Skeletal muscle tissue (tissue), 3 donors: ENCODE measurements at regions not wholly inside any gene's neighbourhood (a gene's known extent, or its start where the extent isn't known, plus 50 kb on each side); places are given as distances from the start of the nearest gene placed in this dataset.

Experiments used
- H3K27ac ChIP-seq: one replicate; pipeline ENCODE4 v1.7.0; 2013; ENCODE audit warnings: mild to moderate bottlenecking, low read depth, low read length, inconsistent platforms
- H3K27me3 ChIP-seq, 3 donors: one replicate each; pipeline ENCODE4 v1.7.0; 2013; ENCODE audit warnings: low read length in 3 of 3; ENCODE audit not compliant: control insufficient read depth in 3 of 3, insufficient read depth in 3 of 3
- H3K36me3 ChIP-seq, 3 donors: one replicate each; pipeline ENCODE4 v1.7.0; 2013; ENCODE audit warnings: low read length in 3 of 3; ENCODE audit not compliant: control insufficient read depth in 3 of 3, insufficient read depth in 3 of 3
- H3K4me1 ChIP-seq, 3 donors: one replicate each; pipeline ENCODE4 v1.7.0; 2013; ENCODE audit warnings: low read length in 3 of 3, mild to moderate bottlenecking in 3 of 3; ENCODE audit not compliant: control insufficient read depth in 3 of 3, insufficient read depth in 3 of 3
- H3K4me3 ChIP-seq, 3 donors: one replicate each; pipeline ENCODE4 v1.7.0; 2013; ENCODE audit warnings: low read length in 3 of 3
- H3K9ac ChIP-seq, 3 donors: one replicate each; pipeline ENCODE4 v1.7.0; 2013; ENCODE audit warnings: low read length in 3 of 3, mild to moderate bottlenecking in 3 of 3, moderate library complexity in 2 of 3, low read depth in 1 of 3
- H3K9me3 ChIP-seq, 3 donors: one replicate each; pipeline ENCODE4 v1.7.0; 2013; ENCODE audit warnings: low read length in 3 of 3; ENCODE audit not compliant: control insufficient read depth in 3 of 3
- donor health status: Osteomylitis.

DNA sequence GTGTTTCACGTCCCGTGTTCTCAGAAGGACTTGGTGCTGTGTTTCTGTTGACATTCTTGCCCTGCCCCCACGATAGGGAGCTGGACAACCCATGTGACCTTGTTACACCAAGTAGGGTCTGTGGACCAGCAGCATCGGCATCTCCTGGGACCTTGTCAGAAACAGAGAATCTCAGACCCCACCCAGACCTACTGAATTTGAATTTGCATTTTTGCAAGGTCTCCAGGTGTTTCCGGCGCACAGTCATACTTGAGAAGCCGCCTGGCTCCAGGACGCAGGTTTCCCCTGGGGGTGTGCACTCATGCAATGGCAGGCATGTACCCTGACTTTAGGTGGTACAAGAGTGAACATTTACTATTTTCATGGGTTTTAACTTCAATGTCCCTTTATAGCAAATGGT is 117.9 kb downstream of the TLE3 start:
- H3K4me1 ChIP-seq = no peaks in the 10 kb centered on the region
- peaks cover 10 to 28% (median 17%) of the 10 kb centered on the region in 3 donors for H3K27me3 ChIP-seq
- no peak overlapping the region for H3K9ac ChIP-seq
- no peak overlapping the region for H3K27ac ChIP-seq
- H3K36me3 ChIP-seq = no peaks in the 10 kb centered on the region
- H3K4me3 ChIP-seq = no peak overlapping the region
- H3K9me3 ChIP-seq = no peaks in the 10 kb centered on the region

- Histone ChIP-seq H3K36me3 (no peaks in the 10 kb centered on the region), H3K4me1 (no peaks in the 10 kb centered on the region), H3K9me3 (no peaks in the 10 kb centered on the region), H3K4me3 (no peak overlapping the region), H3K27me3 (peaks cover 10 to 28% (median 17%) of the 10 kb centered on the region in 3 donors), H3K9ac (no peak overlapping the region), H3K27ac (no peak overlapping the region)
Measured at GRCh38 chr15:69980341-69981059, 117.2 kb downstream of the TLE3 start.

DNA sequence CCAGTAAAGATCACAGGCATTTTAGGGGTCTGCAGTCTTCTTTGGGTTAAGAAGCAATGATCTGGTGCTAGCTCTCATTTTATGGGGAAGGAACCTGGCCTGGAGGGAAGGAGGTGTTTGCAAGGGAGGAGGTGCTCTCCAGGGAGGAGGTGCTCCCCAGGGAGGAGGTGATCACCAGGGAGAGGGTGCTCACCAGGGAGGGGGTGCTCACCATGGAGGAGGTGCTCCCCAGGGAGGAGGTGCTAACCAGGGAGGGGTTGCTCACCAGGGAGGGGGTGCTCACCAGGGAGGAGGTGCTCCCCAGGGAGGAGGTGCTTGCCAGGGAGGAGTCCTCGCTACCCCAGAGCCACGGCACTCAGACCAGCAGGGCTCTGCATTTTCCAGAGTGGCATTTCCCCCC is 115.7 kb downstream of the TLE3 start:
- Histone ChIP-seq H3K9ac (no peak overlapping the region), H3K27me3 (peaks cover 17 to 25% (median 17%) of the 10 kb centered on the region in 3 donors), H3K4me3 (no peak overlapping the region), H3K4me1 (no peaks in the 10 kb centered on the region), H3K9me3 (no peaks in the 10 kb centered on the region), H3K27ac (no peak overlapping the region), H3K36me3 (no peaks in the 10 kb centered on the region)

GRCh38 chr15:69983696-69984265 is 113.9 kb downstream of the TLE3 start:
- Histone ChIP-seq H3K36me3 (no peaks in the 10 kb centered on the region), H3K27ac (no peak overlapping the region), H3K27me3 (peaks cover 17 to 25% (median 22%) of the 10 kb centered on the region in 3 donors), H3K9me3 (no peaks in the 10 kb centered on the region), H3K9ac (no peak overlapping the region), H3K4me3 (no peak overlapping the region), H3K4me1 (no peaks in the 10 kb centered on the region)

DNA sequence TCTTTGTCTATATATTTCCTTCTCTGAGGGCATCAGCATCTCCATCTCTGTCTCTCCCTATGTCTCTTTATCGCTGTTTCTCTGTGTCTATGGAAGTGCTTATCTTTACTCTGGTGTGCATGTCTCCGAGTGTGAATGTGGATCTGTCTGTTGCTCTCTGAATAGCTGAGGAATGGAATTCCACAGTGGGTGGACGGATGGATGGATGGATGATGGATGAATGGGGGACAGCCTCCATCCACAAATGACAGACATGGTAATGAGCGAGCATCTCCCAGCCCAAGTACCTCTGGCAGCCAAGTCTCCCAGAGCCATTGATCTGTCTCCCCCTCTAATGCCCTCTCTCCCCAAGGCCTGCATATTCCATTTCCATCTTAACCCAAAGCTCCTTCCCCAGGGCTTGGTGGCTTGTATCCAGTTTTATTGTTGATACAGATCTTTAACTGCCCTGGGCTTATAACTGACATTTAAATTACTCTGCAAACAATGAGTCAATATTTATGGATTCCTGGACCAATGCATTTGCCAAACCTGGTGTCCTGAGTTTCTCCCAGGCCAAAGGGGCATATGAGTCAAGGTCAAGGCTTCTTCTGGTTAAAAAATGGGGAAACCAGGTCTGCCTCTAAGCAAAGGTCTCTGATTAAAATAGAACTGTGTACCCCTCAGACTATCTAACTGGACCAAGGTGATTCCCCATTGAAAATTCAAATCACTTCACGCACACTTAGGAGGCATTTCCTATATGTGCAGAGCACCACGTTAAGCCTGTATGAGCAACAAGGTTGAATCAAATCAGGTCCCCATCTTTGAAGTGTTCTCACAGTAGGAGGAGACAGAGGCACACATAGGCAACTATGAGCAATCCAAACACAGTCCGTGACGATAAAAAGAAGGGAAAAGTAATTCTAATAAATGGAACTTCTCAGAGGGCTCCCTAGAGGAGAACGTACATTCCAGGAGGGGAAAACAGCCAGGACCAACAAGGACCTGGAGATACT is 109.9 kb downstream of the TLE3 start:
- Histone ChIP-seq H3K9me3 (no peaks in the 10 kb centered on the region), H3K36me3 (no peaks in the 10 kb centered on the region), H3K4me1 (no peaks in the 10 kb centered on the region), H3K4me3 (no peak overlapping the region), H3K27me3 (peaks cover 10 to 31% (median 28%) of the 10 kb centered on the region in 3 donors), H3K9ac (no peak overlapping the region), H3K27ac (no peak overlapping the region)

DNA sequence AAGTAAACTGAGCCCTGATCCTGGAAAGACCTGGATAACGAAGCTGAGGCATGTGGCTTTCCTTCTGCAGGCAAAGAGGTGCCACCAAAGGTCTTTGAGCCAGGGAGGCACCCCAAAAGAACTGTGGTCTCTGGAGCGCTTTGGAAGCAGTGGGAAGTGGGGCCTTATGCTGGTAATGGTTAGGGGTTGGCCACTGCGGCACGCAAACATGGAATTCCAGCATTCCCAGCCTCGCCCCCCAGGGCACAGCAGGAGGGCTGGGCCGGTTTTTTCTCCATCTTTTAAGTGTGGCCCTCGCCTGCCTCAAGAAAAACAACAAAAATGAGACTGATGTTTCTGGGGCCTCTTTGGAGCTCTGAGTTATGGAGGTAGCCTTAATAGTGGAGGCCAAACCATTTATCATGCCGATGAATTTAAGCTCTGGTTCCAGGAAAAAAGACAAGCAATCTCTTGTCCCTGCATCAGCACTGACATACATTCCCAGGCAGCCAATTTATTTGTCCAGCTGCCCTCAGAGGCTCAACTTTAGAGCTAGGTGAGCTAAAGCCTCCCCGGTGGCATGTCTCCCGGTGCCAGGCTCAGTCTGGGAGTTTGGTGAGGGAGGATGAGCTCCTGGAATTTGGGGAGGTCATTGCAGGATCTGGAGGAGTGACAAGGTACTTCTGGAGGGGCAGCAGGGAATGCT is 109.0 kb downstream of the TLE3 start:
- no peak overlapping the region for H3K27ac ChIP-seq
- H3K4me1 ChIP-seq = no peaks in the 10 kb centered on the region
- no peak overlapping the region for H3K4me3 ChIP-seq
- no peak overlapping the region for H3K9ac ChIP-seq
- H3K9me3 ChIP-seq = no peaks in the 10 kb centered on the region
- peaks cover 9 to 23% (median 19%) of the 10 kb centered on the region in 3 donors for H3K27me3 ChIP-seq
- no peaks in the 10 kb centered on the region for H3K36me3 ChIP-seq

DNA sequence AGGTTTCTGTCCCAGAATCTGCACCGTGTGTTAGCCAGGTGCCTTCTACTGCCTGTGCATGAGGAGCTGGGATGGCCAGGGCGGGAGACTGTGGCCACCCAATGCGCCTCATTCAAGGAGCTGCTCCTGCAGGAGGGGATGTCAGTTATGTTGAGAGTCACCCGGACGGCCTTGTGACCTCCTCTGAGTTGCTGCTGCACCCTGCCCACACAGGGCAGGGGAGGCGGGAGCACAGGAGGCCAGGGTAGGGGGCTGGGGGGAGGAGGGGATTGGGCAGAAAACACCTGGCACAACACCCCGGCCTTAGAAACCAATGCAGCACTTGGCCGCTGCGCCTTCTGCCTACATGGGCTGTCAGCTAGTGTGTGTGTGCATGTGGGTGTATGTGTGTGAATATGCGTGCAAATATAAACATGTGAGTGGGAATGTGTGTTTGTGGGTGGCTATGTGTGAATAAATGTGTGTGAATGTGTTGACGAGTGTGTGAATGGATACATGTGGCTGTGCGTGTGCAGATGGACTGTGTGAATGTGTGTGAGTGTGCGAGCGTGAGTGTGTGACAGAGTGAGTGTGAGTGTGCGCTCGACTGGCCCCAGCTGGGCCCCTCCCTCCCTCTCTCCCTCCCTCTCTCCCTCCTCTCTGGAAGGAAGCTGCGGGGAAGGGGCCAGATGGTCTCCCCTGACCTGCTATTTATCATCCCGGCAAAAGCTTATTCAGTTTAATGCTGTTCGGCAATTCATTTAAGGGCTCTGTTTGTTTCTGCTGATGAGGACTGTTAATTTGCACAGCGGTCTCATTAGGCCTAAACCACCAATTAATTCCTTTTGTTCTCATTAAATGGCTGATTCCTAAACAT is 106.9 kb downstream of the TLE3 start:
- Histone ChIP-seq H3K9ac (no peak overlapping the region), H3K9me3 (peaks cover 0 to 2% (median 2%) of the 10 kb centered on the region in 3 donors), H3K27ac (no peak overlapping the region), H3K4me3 (no peak overlapping the region), H3K36me3 (no peaks in the 10 kb centered on the region), H3K4me1 (no peaks in the 10 kb centered on the region), H3K27me3 (peaks cover 6 to 23% (median 16%) of the 10 kb centered on the region in 3 donors)

- Histone ChIP-seq H3K4me1 (no peaks in the 10 kb centered on the region), H3K4me3 (no peak overlapping the region), H3K27me3 (peaks cover 2 to 23% (median 16%) of the 10 kb centered on the region in 3 donors)
Measured at GRCh38 chr15:69991551-69991980, 106.2 kb downstream of the TLE3 start.

GRCh38 chr15:69992348-69992747 is 105.4 kb downstream of the TLE3 start:
- no peak overlapping the region for H3K27ac ChIP-seq
- peaks cover 0 to 2% (median 2%) of the 10 kb centered on the region in 3 donors for H3K9me3 ChIP-seq
- peaks cover 0 to 22% (median 16%) of the 10 kb centered on the region in 3 donors for H3K27me3 ChIP-seq
- no peaks in the 10 kb centered on the region for H3K4me1 ChIP-seq
- H3K36me3 ChIP-seq = no peaks in the 10 kb centered on the region
- no peak overlapping the region for H3K9ac ChIP-seq
- no peak overlapping the region for H3K4me3 ChIP-seq

More at GRCh38 chr15:69991551-69991980, 106.2 kb downstream of the TLE3 start:
- Histone ChIP-seq H3K27ac (no peak overlapping the region), H3K9ac (no peak overlapping the region), H3K9me3 (peaks cover 0 to 2% (median 2%) of the 10 kb centered on the region in 3 donors), H3K36me3 (no peaks in the 10 kb centered on the region)
